Naive thymus-derived CD8-positive, alpha-beta T cell (primary cell): ENCODE measurements at regions not wholly inside any gene's neighbourhood (a gene's known extent, or its start where the extent isn't known, plus 50 kb on each side); places are given as distances from the start of the nearest gene placed in this dataset.
A peak's percentile ranks its signal among the peaks of the same experiment; 100 is the strongest.

Experiments
- ATAC-seq, 2 donors: fragments of 150-1000 bp; cut with Tn5 transposase in 1 of 2; sonication (Bioruptor Pico), chemical (Tn5 transposase) in 1 of 2; 1 replicate in 1 of 2; 2 replicates in 1 of 2; pipeline ENCODE4 v1.10.0; 2021; ENCODE audit warnings: mild to moderate bottlenecking in 2 of 2, moderate library complexity in 2 of 2
- POLR2A ChIA-PET: fragments of 350-600 bp; sonication (Branson Sonifier 250); formaldehyde crosslinking; loops from one replicate; lab custom pipeline; 2021; ENCODE audit warnings: antibody characterized with exemption; lab: Charles Lee
- DNase-seq, 10 donors: peaks; one replicate each; pipeline versions ENCODE4 v3.0.0 to v3.0.0-alpha.2; 2020 to 2022
- H3K27ac Mint-ChIP-seq, 10 donors: one replicate each; pipeline ENCODE4 v1.8.0; 2020 to 2022; ENCODE audit warnings: mild to moderate bottlenecking in 10 of 10, mixed read lengths in 10 of 10, moderate library complexity in 4 of 10, inconsistent platforms in 1 of 10
- H3K27me3 Mint-ChIP-seq, 5 donors: one replicate each; pipeline ENCODE4 v1.8.0; 2021 to 2022; ENCODE audit warnings: mixed read lengths in 5 of 5
- H3K36me3 Mint-ChIP-seq, 3 donors: one replicate each; pipeline ENCODE4 v1.8.0; 2020 to 2022; ENCODE audit warnings: mixed read lengths in 3 of 3, mild to moderate bottlenecking in 2 of 3, inconsistent platforms in 1 of 3
- H3K4me1 Mint-ChIP-seq, 4 donors: one replicate each; pipeline ENCODE4 v1.8.0; 2021 to 2022; ENCODE audit warnings: mixed read lengths in 4 of 4
- H3K4me3 Mint-ChIP-seq, 10 donors: one replicate each; pipeline ENCODE4 v1.8.0; 2020 to 2022; ENCODE audit warnings: mild to moderate bottlenecking in 10 of 10, mixed read lengths in 10 of 10, moderate library complexity in 6 of 10, inconsistent platforms in 1 of 10
- H3K9me3 Mint-ChIP-seq, 9 donors: one replicate each; pipeline ENCODE4 v1.8.0; 2020 to 2022; ENCODE audit warnings: mixed read lengths in 9 of 9, mild to moderate bottlenecking in 3 of 9, inconsistent platforms in 1 of 9, moderate library complexity in 1 of 9

DNA sequence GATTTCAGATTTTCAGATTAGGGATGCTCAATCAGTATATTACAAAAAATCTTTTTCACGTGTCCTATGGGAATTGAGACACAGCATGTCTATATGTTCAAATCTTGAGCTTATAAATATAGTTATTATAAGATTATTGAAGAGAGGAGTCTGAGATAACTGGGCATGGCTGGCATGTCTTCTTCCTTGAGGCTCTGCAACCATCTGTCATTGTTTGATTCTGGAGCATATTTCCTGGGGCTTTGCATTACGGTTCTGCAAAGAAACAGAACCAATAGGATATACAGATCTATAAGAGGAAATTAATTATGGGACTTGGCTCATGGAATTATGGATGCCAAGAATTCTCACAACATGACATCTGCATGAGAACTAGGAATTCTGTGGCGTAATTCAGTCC, 386.1 kb downstream of the SOCS6 start:
- H3K36me3 Mint-ChIP-seq, result peaks cover 0 to 31% (median 13%) of the 10 kb centered on the region in 3 donors
- H3K4me1 Mint-ChIP-seq, result peaks cover 6 to 70% (median 57%) of the 10 kb centered on the region in 4 donors
- H3K27ac Mint-ChIP-seq, result peak overlapping the region; percentile 13 to 90 (median 80)
- H3K27me3 Mint-ChIP-seq, result no peaks in the 10 kb centered on the region
- ATAC-seq, result no peak
- peaks cover 0 to 18% (median 9%) of the 10 kb centered on the region in 9 donors for H3K9me3 Mint-ChIP-seq
- H3K4me3 Mint-ChIP-seq, result no peak overlapping the region
- POLR2A ChIA-PET, result interaction anchor here (1.0 to 6.4 kb wide), 4 partner anchors 11 to 53 kb away, joined by 3 to 87 read pairs (median 4); no protein-coding TSS in a partner anchor
- no peak for DNase-seq

DNA sequence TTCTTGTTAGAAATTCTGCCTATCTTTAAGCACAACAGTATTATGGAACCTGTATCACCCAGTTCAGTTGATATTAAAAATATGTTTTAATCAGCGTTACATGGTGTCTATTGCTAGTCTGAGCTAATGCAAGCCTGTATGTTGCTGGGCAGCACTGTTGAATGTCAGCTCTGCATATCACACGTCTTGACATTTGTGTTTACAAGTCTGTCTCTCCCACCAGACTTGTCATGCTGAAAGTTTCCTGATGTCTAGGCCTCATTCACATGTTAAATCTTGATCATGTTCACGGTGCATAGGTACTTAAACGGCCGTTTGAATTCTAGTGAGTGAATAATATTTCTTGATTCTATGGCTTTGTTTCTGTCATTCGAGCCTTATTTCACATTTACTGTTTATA, 385.0 kb downstream of the SOCS6 start:
- POLR2A ChIA-PET, result interaction anchor here (1.0 to 6.4 kb wide), 10 partner anchors 10 to 74 kb away, joined by 3 to 87 read pairs (median 11); no protein-coding TSS in a partner anchor
- Mint-ChIP-seq H3K4me1 (peaks cover 8 to 70% (median 57%) of the 10 kb centered on the region in 4 donors), H3K27me3 (no peaks in the 10 kb centered on the region), H3K4me3 (peak overlapping the region in 7 of 10 donors; percentile 22 to 76 (median 47)), H3K9me3 (peaks cover 0 to 27% (median 13%) of the 10 kb centered on the region in 9 donors), H3K27ac (peak overlapping the region; percentile 76 to 98 (median 94)), H3K36me3 (peaks cover 0 to 33% (median 16%) of the 10 kb centered on the region in 3 donors)
- DNase-seq (no peak), ATAC-seq (no peak)

DNA sequence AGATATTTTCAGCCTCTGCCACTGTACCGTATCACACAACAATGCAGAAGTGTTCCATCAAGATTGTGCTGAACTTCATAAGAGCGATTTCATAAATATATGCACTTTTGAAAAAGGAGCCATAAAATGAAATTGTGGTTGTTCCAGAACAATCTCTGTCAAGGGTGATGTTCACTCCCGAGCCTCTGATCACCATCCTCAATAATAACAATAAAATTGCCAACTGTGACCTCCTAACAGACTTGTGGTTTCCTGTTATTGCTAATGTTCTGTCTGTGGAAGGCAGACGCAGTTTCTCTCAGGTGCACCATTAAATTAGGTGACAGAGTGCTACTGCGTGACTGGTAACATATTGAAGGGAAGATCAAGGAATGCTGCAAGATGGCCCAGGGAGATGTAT, 383.7 kb downstream of the SOCS6 start:
- Mint-ChIP-seq H3K4me1 (peaks cover 11 to 69% (median 59%) of the 10 kb centered on the region in 4 donors), H3K9me3 (peaks cover 0 to 35% (median 14%) of the 10 kb centered on the region in 9 donors), H3K27me3 (no peaks in the 10 kb centered on the region), H3K4me3 (peak overlapping the region in 8 of 10 donors; percentile 5 to 59 (median 40)), H3K27ac (peak overlapping the region; percentile 76 to 98 (median 94)), H3K36me3 (peaks cover 0 to 39% (median 16%) of the 10 kb centered on the region in 3 donors)
- ATAC-seq (peak; percentile 89 to 90), DNase-seq (peak in 9 of 10 donors; percentile 11 to 88 (median 61))
- POLR2A ChIA-PET, result interaction anchor here (0.6 to 6.4 kb wide), 12 partner anchors 9 to 118 kb away, joined by 3 to 87 read pairs (median 10); no protein-coding TSS in a partner anchor

DNA sequence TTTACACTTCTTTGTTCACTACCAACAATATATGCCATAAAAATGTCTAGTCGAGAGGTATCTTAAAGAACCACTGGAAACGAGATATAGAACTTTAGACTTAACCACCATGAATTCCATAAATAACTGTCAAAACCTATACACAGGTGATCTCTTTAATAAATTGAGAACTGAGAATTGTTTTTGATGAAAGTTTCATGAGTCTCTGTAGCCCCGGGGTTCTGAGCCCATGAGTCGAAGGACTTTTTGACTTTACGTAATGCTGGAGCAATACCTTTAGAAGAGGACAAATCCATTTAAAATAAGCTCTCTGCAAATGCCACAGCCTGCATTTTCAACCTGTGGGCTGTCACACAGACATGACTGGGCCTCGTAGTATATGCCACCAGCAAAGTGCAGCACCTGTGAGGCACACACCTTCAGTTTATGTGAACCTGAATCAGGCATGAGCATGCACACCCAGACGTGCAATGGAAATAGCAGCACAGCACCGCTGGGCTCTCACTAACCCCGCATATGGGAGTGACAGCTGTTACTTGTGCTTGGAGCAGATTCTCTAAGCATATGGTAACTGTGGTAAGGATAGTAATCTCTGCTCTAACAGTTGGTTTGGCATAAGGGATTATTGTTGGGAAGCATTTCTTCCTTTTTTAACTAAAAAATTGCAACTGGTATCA, 383.2 kb downstream of the SOCS6 start:
- H3K36me3 Mint-ChIP-seq, result peaks cover 0 to 38% (median 15%) of the 10 kb centered on the region in 3 donors
- H3K4me1 Mint-ChIP-seq, result peaks cover 11 to 67% (median 59%) of the 10 kb centered on the region in 4 donors
- DNase-seq (peak in 5 of 10 donors; percentile 11 to 65 (median 19)), ATAC-seq (peak; percentile 46 to 55)
- POLR2A ChIA-PET, result interaction anchor here (0.6 to 6.4 kb wide), 11 partner anchors 9 to 81 kb away, joined by 3 to 87 read pairs (median 16); no protein-coding TSS in a partner anchor
- H3K27me3 Mint-ChIP-seq, result no peaks in the 10 kb centered on the region
- peaks cover 0 to 35% (median 14%) of the 10 kb centered on the region in 9 donors for H3K9me3 Mint-ChIP-seq
- peak overlapping the region; percentile 76 to 98 (median 94) for H3K27ac Mint-ChIP-seq
- peak overlapping the region in 8 of 10 donors; percentile 5 to 59 (median 40) for H3K4me3 Mint-ChIP-seq

DNA sequence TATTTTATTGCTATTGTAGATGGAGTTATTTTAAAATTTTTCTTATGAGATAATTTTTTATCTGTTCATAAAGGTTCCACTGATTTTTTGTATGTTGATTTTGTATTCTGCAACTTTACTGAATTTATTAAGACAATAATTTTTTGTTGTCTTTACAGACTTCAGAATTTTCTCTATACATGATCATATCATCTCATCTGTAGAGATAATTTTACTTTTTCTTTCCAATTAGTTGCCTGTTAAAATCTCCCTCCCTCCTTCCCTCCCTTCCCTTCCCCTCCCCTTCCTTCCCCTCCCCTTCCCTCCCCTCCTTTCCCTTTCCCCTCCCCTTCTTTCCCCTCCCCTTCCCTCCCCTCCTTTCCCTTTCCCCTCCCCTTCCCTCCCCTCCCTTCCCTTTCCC, 378.1 kb downstream of the SOCS6 start:
- Mint-ChIP-seq H3K4me1 (peaks cover 16 to 56% (median 47%) of the 10 kb centered on the region in 4 donors), H3K27ac (peak overlapping the region in 1 of 10 donors; percentile 31), H3K4me3 (no peak overlapping the region), H3K27me3 (no peaks in the 10 kb centered on the region), H3K36me3 (peaks cover 0 to 18% (median 16%) of the 10 kb centered on the region in 3 donors), H3K9me3 (peaks cover 0 to 36% (median 13%) of the 10 kb centered on the region in 9 donors)
- POLR2A ChIA-PET, result no interaction called here
- DNase-seq (no peak), ATAC-seq (no peak)

DNA sequence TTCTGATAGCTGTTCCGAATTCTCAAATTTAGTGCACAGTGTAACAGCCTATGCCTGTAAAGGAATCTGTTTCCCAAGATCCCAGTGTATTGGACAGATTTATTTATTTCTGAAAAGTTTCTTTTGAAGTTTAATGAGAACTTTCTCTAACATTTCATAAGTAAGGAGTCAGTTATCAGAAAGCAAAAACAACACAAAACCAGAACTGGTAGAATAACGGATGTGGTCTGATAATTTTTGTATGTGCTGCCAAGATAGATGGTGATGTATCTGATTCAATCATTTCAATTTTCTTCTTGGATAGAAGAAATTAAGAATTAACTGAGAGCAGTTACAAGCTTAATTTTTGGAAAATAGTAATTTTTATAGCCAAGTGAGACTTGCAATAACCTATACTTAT, 374.3 kb downstream of the SOCS6 start:
- H3K4me3 Mint-ChIP-seq, result peak overlapping the region; percentile 41 to 88 (median 72)
- POLR2A ChIA-PET, result interaction anchor here (0.7 to 4.6 kb wide), 8 partner anchors 10 to 123 kb away, joined by 3 to 34 read pairs (median 4); no protein-coding TSS in a partner anchor
- H3K27me3 Mint-ChIP-seq, result no peaks in the 10 kb centered on the region
- H3K4me1 Mint-ChIP-seq, result peaks cover 28 to 65% (median 63%) of the 10 kb centered on the region in 4 donors
- DNase-seq (peak in 3 of 10 donors; percentile 50 to 66 (median 63)), ATAC-seq (peak; percentile 41 to 48)
- H3K27ac Mint-ChIP-seq, result peak overlapping the region; percentile 96 to 100 (median 98)
- H3K9me3 Mint-ChIP-seq, result peaks cover 0 to 18% (median 4%) of the 10 kb centered on the region in 9 donors
- peaks cover 0 to 9% (median 5%) of the 10 kb centered on the region in 3 donors for H3K36me3 Mint-ChIP-seq

DNA sequence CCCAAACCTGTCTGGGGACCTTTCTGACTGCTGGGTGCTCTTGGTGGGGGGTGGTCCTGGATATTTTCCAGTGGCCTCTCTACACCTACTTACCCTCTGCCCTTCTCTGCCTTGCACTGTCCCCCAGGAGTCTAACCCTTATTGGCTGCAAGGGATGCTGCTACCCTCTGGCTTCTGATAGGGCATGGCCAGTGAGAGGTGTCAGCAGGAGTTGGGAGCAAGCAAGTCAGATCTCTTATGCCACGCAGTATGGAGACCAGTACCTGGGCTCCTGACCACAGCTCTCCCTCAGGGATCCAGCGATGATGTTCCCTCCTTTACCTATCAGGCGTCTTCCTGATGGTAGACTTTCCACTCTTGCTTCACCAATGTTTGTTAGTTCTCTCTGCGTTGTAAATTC, 373.7 kb downstream of the SOCS6 start:
- Mint-ChIP-seq H3K36me3 (peaks cover 0 to 9% (median 1%) of the 10 kb centered on the region in 3 donors), H3K27me3 (no peaks in the 10 kb centered on the region), H3K27ac (peak overlapping the region; percentile 96 to 100 (median 98)), H3K4me1 (peaks cover 28 to 65% (median 65%) of the 10 kb centered on the region in 4 donors), H3K4me3 (peak overlapping the region; percentile 41 to 88 (median 72)), H3K9me3 (peaks cover 0 to 18% (median 4%) of the 10 kb centered on the region in 9 donors)
- POLR2A ChIA-PET, result interaction anchor here (0.8 to 4.6 kb wide), 6 partner anchors 9 to 123 kb away, joined by 3 to 34 read pairs (median 8); no protein-coding TSS in a partner anchor
- ATAC-seq (peak in 1 of 2 donors; percentile 3), DNase-seq (no peak)

DNA sequence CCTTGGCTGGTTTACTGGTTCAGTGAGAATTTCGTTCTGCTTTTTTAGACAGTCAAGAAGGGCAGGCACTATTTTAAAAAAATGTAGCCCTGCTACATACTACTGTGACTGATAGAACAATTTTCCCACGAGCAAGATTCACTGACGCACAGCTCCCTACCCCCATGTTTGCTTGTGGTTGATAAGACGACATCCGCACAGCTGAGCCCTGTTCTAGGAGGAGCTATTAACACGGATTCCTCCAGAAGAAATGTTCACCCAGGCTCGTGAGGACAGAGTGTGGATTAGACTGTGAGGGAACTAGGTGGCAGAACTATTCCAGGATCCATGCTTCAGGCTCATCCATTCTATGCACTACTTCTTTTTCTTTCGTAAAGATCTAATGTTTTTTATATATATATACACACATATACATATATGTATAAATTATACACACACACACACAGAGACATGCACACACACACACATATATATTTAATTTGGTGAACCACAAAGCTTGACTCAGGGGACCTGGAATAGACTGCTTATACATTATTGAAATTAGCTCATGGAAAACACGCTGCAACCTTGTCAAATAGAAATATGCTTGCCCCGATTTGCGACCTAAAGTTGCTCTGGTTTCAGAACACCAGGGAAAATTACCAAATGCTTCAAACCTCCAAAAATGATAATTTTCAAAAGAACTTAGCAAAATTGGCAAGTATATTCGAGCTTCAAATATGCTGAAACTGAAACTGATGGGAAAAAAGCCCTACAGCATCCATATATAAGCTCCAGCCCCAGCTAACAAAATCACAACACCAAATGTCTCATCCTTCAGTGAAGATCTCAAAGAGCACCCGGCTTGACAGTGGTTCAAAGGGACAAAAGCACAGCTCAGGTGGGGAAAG, 370.4 kb downstream of the SOCS6 start:
- Mint-ChIP-seq H3K27me3 (no peaks in the 10 kb centered on the region), H3K4me3 (peak overlapping the region; percentile 48 to 76 (median 68)), H3K27ac (peak overlapping the region; percentile 94 to 100 (median 96)), H3K9me3 (peaks cover 0 to 9% (median 3%) of the 10 kb centered on the region in 9 donors), H3K4me1 (peaks cover 25 to 65% (median 59%) of the 10 kb centered on the region in 4 donors), H3K36me3 (peaks cover 0 to 1% (median 0%) of the 10 kb centered on the region in 3 donors)
- ATAC-seq (peak; percentile 88 to 96), DNase-seq (peak; percentile 29 to 90 (median 78))
- POLR2A ChIA-PET, result interaction anchor here (0.6 to 4.6 kb wide), 17 partner anchors 9 to 73 kb away, joined by 3 to 69 read pairs (median 6); no protein-coding TSS in a partner anchor

DNA sequence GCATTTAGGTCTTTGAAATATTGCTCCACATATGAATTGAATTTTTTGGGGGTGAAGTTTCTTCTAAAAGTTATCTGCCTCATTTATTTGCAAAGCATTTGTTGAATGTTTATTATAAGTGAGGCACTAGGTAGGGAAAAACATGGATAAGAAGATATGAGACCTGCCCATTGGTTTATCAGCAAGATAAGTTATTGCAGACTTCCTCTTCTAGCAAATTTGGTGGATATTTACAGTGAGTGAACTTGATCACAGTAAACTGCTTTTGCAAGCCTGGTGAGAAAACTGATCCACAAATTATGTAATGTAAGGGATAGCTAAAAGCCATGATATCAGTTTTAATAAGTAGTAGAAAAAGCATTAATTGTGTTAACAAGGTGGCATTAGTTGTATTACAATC, 364.8 kb downstream of the SOCS6 start:
- H3K27ac Mint-ChIP-seq, result peak overlapping the region in 2 of 10 donors; percentile 5 to 74
- H3K27me3 Mint-ChIP-seq, result no peaks in the 10 kb centered on the region
- POLR2A ChIA-PET, result interaction anchor here (0.6 to 1.4 kb wide), 3 partner anchors 9 to 276 kb away, joined by 3 to 4 read pairs (median 3); no protein-coding TSS in a partner anchor
- H3K4me3 Mint-ChIP-seq, result no peak overlapping the region
- DNase-seq, result no peak
- no peak for ATAC-seq
- peaks cover 17 to 33% (median 29%) of the 10 kb centered on the region in 4 donors for H3K4me1 Mint-ChIP-seq
- H3K36me3 Mint-ChIP-seq, result peaks cover 0 to 24% (median 11%) of the 10 kb centered on the region in 3 donors
- peaks cover 0 to 23% (median 18%) of the 10 kb centered on the region in 9 donors for H3K9me3 Mint-ChIP-seq

DNA sequence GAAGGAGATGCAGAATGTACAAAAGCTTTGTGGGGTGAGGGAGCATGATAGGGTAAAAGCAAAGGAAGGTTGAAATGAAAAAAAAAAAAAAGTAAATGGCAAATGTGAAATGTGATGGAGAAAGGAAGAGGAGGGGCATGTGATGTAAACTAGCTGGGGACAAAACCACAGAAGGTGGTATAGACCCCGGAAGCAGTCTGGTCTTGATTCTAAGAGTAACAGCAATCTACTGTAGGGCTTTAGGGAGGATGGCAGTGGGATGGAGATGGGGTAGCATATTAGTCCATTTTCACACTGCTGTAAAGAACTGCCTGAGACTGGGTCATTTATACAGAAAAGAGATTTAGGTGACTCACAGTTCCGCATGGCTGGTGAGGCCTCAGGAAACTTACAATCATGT, 362.0 kb downstream of the SOCS6 start:
- Mint-ChIP-seq H3K27ac (peak overlapping the region; percentile 63 to 93 (median 85)), H3K27me3 (no peaks in the 10 kb centered on the region), H3K9me3 (peaks cover 0 to 33% (median 18%) of the 10 kb centered on the region in 9 donors), H3K36me3 (peaks cover 3 to 24% (median 18%) of the 10 kb centered on the region in 3 donors), H3K4me3 (peak overlapping the region; percentile 17 to 83 (median 69)), H3K4me1 (peaks cover 12 to 38% (median 22%) of the 10 kb centered on the region in 4 donors)
- peak; percentile 59 to 61 for ATAC-seq
- POLR2A ChIA-PET, result interaction anchor here (0.6 to 3.0 kb wide), 9 partner anchors 8 to 51 kb away, joined by 3 to 16 read pairs (median 6); no protein-coding TSS in a partner anchor
- DNase-seq, result peak in 1 of 10 donors; percentile 20

DNA sequence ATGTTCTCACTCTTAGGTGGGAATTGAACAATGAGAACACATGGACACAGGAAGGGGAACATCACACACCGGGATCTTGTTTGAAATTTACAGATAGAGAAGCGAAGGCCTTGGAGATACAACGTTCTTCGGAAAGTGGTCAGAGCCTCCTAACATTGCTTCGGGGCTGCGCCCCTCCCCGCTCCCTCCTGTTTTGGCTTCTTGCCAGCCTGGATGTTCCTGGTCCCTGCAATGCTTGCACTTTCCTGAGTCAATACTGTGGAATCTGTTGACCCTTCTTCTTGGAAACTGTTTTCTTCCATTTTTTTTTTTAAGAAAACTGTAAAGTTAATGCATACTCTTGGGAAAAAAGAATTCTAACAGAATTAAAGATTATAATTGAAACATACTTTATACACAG, 360.8 kb downstream of the SOCS6 start:
- Mint-ChIP-seq H3K27me3 (no peaks in the 10 kb centered on the region), H3K4me1 (peaks cover 12 to 38% (median 27%) of the 10 kb centered on the region in 4 donors), H3K4me3 (peak overlapping the region in 6 of 10 donors; percentile 23 to 83 (median 61)), H3K27ac (peak overlapping the region in 6 of 10 donors; percentile 59 to 92 (median 72)), H3K9me3 (peaks cover 0 to 33% (median 18%) of the 10 kb centered on the region in 9 donors), H3K36me3 (peaks cover 3 to 24% (median 18%) of the 10 kb centered on the region in 3 donors)
- DNase-seq (no peak), ATAC-seq (no peak)
- POLR2A ChIA-PET, result interaction anchor here (1.3 to 3.0 kb wide), 6 partner anchors 9 to 50 kb away, joined by 3 to 16 read pairs (median 5); no protein-coding TSS in a partner anchor
